A549 (cell line): ENCODE measurements at regions not wholly inside any gene's neighbourhood (a gene's known extent, or its start where the extent isn't known, plus 50 kb on each side); places are given as distances from the start of the nearest gene placed in this dataset.

ENCODE experiments used
- ATAC-seq, 2 experiments: fragments of 200-7000 bp in 1 of 2; fragments of >200 bp in 1 of 2; cut with Nextera tagmentation in 1 of 2; cut with Tn5 transposase in 1 of 2; 3 replicates each; pipeline versions ENCODE4 v1.8.0 to v1.9.1; 2018 to 2020; ENCODE audit warnings: mild to moderate bottlenecking in 1 of 2, moderate library complexity in 1 of 2
- CTCF ChIA-PET: fragments of 300-600 bp; sonication (Branson Sonifier 250); formaldehyde crosslinking; extraction: SDS; loops from one replicate; lab custom pipeline; 2021; ENCODE audit warnings: antibody characterized with exemption, inconsistent platforms; lab: Yijun Ruan, JAX
- POLR2A ChIA-PET: fragments of 350-600 bp; formaldehyde crosslinking; extraction: SDS; loops from one replicate; lab custom pipeline; 2021; ENCODE audit warnings: antibody characterized with exemption, inconsistent platforms; lab: Yijun Ruan, JAX
- DNase-seq, 2 experiments: peaks; one replicate each; pipeline versions ENCODE4 v3.0.0 to v3.0.0-alpha.2; 2011 to 2016; ENCODE audit warnings: low read depth in 1 of 2, low spot score in 1 of 2
- FAIRE-seq: peaks from 2 replicates; lab custom pipeline; 2011; peaks lifted over from hg19 to GRCh38; lab: Jason Lieb, UNC
- H3K27ac ChIP-seq, 2 experiments: fragments of >200 bp; sonication (Bioruptor Twin); formaldehyde crosslinking; 3 replicates each; pipeline ENCODE4 v1.5.1; 2016 to 2017
- H3K4me1 ChIP-seq: fragments of >200 bp; sonication (Bioruptor Twin); formaldehyde crosslinking; 3 replicates; pipeline ENCODE4 v1.6.1; 2016
- H3K4me2 ChIP-seq: fragments of >200 bp; sonication (Bioruptor Twin); formaldehyde crosslinking; 3 replicates; pipeline ENCODE4 v1.6.1; 2016
- H3K4me3 ChIP-seq: fragments of >200 bp; sonication (Bioruptor Twin); formaldehyde crosslinking; 3 replicates; pipeline ENCODE4 v1.5.1; 2016
- H3K9me3 ChIP-seq: fragments of >200 bp; sonication (Bioruptor Twin); formaldehyde crosslinking; 3 replicates; pipeline ENCODE4 v1.6.1; 2016
- BHLHE40 ChIP-seq: IDR thresholded peaks from 2 replicates; pipeline ENCODE4 v1.6.1; 2012; ENCODE audit warnings: low read depth, low read length, inconsistent platforms
- CBX2 ChIP-seq: fragments of 200-600 bp; sonication (generic); IDR thresholded peaks from 2 replicates; pipeline ENCODE4 v1.6.1; 2016; ENCODE audit warnings: low read depth, mild to moderate bottlenecking, borderline replicate concordance
- EP300 ChIP-seq, 2 experiments: fragments of >200 bp; sonication (Bioruptor Twin); formaldehyde crosslinking; IDR thresholded peaks; 2 replicates in 1 of 2; 3 replicates in 1 of 2; pipeline ENCODE4 v1.6.1; 2016 to 2017
- HEYL ChIP-seq: fragments of 250-450 bp; sonication (Bioruptor Pico); IDR thresholded peaks from 2 replicates; pipeline ENCODE4 v1.8.0; 2021; ENCODE audit warnings: mild to moderate bottlenecking, moderate library complexity
- HOXA7 ChIP-seq: fragments of 250-450 bp; sonication (Bioruptor Pico); IDR thresholded peaks from 2 replicates; pipeline ENCODE4 v1.5.0; 2020; ENCODE audit warnings: mild to moderate bottlenecking, moderate library complexity
- KDM1A ChIP-seq: fragments of 200-600 bp; sonication (generic); IDR thresholded peaks from 2 replicates; pipeline ENCODE4 v1.6.1; 2016; ENCODE audit warnings: low read depth, mild to moderate bottlenecking
- MAFK ChIP-seq: fragments of 450-650 bp; IDR thresholded peaks from 2 replicates; pipeline ENCODE4 v1.6.1; 2014; ENCODE audit not compliant: partially characterized antibody
- MAZ ChIP-seq: fragments of 150-350 bp; IDR thresholded peaks from 2 replicates; pipeline ENCODE4 v1.6.1; 2014; ENCODE audit warnings: antibody characterized with exemption, low read depth, low read length, borderline replicate concordance
- PBX3 ChIP-seq: IDR thresholded peaks from 2 replicates; pipeline ENCODE4 v1.6.1; 2012
- PHF8 ChIP-seq: fragments of 200-600 bp; sonication (generic); IDR thresholded peaks from 2 replicates; pipeline ENCODE4 v1.6.1; 2016; ENCODE audit warnings: low read depth, mild to moderate bottlenecking, antibody characterized with exemption, moderate library complexity, borderline replicate concordance
- REST ChIP-seq: fragments of 200-600 bp; sonication (generic); IDR thresholded peaks from 2 replicates; pipeline ENCODE4 v1.6.1; 2016; ENCODE audit warnings: antibody characterized with exemption, mild to moderate bottlenecking, moderate library complexity
- RNF2 ChIP-seq: fragments of 200-600 bp; sonication (generic); IDR thresholded peaks from 2 replicates; pipeline ENCODE4 v1.6.1; 2016; ENCODE audit warnings: low read depth, mild to moderate bottlenecking, antibody characterized with exemption, moderate library complexity, borderline replicate concordance
- SREBF2 ChIP-seq: fragments of 450-650 bp; IDR thresholded peaks from 2 replicates; pipeline ENCODE4 v1.6.1; 2014; ENCODE audit warnings: mild to moderate bottlenecking, moderate library complexity
- TP53 ChIP-seq: fragments of 250-450 bp; sonication (Bioruptor Pico); IDR thresholded peaks from 2 replicates; pipeline ENCODE4 v1.5.0; 2021; ENCODE audit warnings: mild to moderate bottlenecking, moderate library complexity
- USF2 ChIP-seq: fragments of 450-650 bp; IDR thresholded peaks from 2 replicates; pipeline ENCODE4 v1.6.1; 2014; ENCODE audit warnings: antibody characterized with exemption
- ZNF302 ChIP-seq: fragments of 250-450 bp; sonication (Bioruptor Pico); IDR thresholded peaks from 2 replicates; pipeline ENCODE4 v1.9.0; 2021; ENCODE audit warnings: inconsistent platforms, mild to moderate bottlenecking, moderate library complexity
- WGBS: methylation state at CpG from one replicate; pipeline ENCODE4 v1.1.6; 2017; ENCODE audit errors: missing lambda C conversion rate; 5-methylcytosine and 5-hydroxymethylcytosine counted together
- TF ChIP-seq, protein P1 (sequence below): IDR thresholded peaks from 2 replicates; pipeline ENCODE4 v1.6.1; 2012
- TF ChIP-seq, protein P2 (sequence below): fragments of 150-350 bp; IDR thresholded peaks from 2 replicates; pipeline ENCODE4 v1.6.1; 2014; ENCODE audit warnings: low read depth, mild to moderate bottlenecking, low read length

DNA sequence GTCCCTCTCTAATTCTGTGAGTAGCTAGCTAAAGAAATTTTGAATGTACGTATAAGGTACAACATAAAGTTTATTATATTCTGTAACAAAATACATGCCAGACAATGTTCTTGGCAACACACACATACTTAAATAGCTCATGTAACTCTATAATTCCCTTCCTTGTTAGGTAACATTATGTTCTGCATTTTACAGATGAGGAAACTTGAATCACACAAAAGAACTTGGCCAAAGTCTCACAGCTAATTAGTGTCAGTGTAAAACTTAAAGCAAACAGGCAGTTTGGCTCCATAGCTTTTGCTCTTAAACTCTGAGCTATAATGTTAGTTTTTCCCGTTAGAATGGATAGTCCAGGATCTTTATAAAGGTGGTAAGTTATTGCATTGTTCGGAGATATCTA lies 1091.8 kb upstream of the SLIT2 start:
- FAIRE-seq = no peak
- H3K4me2 ChIP-seq = no peak overlapping the region
- POLR2A ChIA-PET = no interaction called here
- H3K4me1 ChIP-seq = no peaks in the 10 kb centered on the region
- TF ChIP-seq, protein P1, sequence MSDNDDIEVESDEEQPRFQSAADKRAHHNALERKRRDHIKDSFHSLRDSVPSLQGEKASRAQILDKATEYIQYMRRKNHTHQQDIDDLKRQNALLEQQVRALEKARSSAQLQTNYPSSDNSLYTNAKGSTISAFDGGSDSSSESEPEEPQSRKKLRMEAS = no peak
- TF ChIP-seq EP300 (IDR thresholded peaks at IDR 0.05) (no peak), TP53 (CRISPR knock-in tag) (no peak), ZNF302 (CRISPR knock-in tag) (no peak)
- no peak for ATAC-seq
- 22% methylated on average over 3 of the region's 3 CpGs for WGBS
- CTCF ChIA-PET = no interaction called here
- no peak for DNase-seq
- no peak overlapping the region for H3K4me3 ChIP-seq
- no peaks in the 10 kb centered on the region for H3K9me3 ChIP-seq
- no peak overlapping the region for H3K27ac ChIP-seq

DNA sequence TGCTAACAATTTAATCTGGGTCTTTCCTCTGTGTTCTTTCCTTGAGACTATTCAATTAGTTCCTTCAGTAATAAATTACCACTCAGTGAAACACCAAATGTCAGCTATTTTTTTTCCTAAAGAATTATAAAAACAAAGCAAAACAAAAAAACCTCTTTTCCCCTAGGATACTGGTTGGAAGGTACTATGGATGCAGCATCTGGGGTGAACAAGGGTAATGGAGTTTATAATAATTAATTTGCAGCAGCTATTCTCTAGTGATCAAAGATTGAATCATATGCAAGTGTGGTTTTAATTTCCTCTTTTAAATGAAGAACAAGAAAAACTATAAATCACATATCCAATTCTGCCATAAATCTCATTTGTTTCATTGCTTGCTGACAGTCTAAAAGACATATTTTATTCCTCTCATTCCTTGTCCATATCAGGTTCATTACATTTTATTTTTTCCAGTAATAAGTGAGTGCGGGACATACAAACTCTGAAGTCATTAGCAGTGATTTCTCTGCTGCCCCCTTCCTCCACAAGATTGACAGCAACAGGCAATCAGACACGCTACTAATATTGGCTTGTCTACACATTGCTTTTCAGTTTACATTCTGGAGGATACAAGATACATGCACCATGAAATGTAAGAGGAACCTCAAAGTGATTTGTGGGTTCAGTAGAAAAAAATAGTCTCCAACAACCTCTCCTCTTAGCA lies 1093.4 kb upstream of the SLIT2 start:
- FAIRE-seq = no peak
- TF ChIP-seq MAFK (no peak), KDM1A (no peak), TP53 (CRISPR knock-in tag) (no peak), USF2 (no peak), HEYL (CRISPR knock-in tag) (no peak), CBX2 (no peak), PBX3 (no peak)
- TF ChIP-seq, all 56 proteins: peak for 0
- H3K4me1 ChIP-seq = no peaks in the 10 kb centered on the region
- POLR2A ChIA-PET = no interaction called here
- DNase-seq = no peak
- no peak overlapping the region for H3K4me3 ChIP-seq
- no peak overlapping the region for H3K27ac ChIP-seq
- WGBS = 2% methylated on average over 2 of the region's 2 CpGs
- CTCF ChIA-PET = no interaction called here
- no peaks in the 10 kb centered on the region for H3K9me3 ChIP-seq
- ATAC-seq = no peak
- no peak overlapping the region for H3K4me2 ChIP-seq

GRCh38 chr4:19156786-19157185 lies 1094.9 kb upstream of the SLIT2 start:
- ChIA-PET CTCF (interaction anchor here (1.2 kb wide), 1 partner anchor 10 kb away, joined by 4 read pairs; no protein-coding TSS in a partner anchor), POLR2A (no interaction called here)
- DNase-seq (no peak), ATAC-seq (no peak), FAIRE-seq (no peak)
- 0% methylated on average over 1 of the region's 3 CpGs for WGBS
- Histone ChIP-seq H3K4me3 (no peak overlapping the region), H3K27ac (no peak overlapping the region), H3K4me1 (no peaks in the 10 kb centered on the region), H3K4me2 (no peak overlapping the region), H3K9me3 (no peaks in the 10 kb centered on the region)
- TF ChIP-seq, protein P2, sequence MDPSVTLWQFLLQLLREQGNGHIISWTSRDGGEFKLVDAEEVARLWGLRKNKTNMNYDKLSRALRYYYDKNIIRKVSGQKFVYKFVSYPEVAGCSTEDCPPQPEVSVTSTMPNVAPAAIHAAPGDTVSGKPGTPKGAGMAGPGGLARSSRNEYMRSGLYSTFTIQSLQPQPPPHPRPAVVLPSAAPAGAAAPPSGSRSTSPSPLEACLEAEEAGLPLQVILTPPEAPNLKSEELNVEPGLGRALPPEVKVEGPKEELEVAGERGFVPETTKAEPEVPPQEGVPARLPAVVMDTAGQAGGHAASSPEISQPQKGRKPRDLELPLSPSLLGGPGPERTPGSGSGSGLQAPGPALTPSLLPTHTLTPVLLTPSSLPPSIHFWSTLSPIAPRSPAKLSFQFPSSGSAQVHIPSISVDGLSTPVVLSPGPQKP = no peak
- no peak for TF ChIP-seq REST
- no peak for TF ChIP-seq BHLHE40
- TF ChIP-seq HOXA7 (CRISPR knock-in tag) = no peak
- TF ChIP-seq, protein P1 = no peak
- no peak for TF ChIP-seq SREBF2
- no peak for TF ChIP-seq PHF8
- TF ChIP-seq MAZ = no peak
- no peak for TF ChIP-seq RNF2
